Activated T-helper 17 cell treated with anti-CD3 and anti-CD28 coated beads, Interleukin-2, amount 50 U/mL, for 72 hours (primary cell): ENCODE measurements at regions not wholly inside any gene's neighbourhood (a gene's known extent, or its start where the extent isn't known, plus 50 kb on each side); places are given as distances from the start of the nearest gene placed in this dataset.

ENCODE experiments used
- ATAC-seq: fragments of 150-1000 bp; cut with Tn5 transposase; replicated peaks from 2 replicates; pipeline ENCODE4 v1.10.0; 2021; ENCODE audit warnings: mild to moderate bottlenecking, moderate library complexity
- H3K27ac Mint-ChIP-seq: one replicate; pipeline ENCODE4 v1.8.0; 2022; ENCODE audit warnings: mixed read lengths
- H3K27me3 Mint-ChIP-seq: one replicate; pipeline ENCODE4 v1.8.0; 2022; ENCODE audit warnings: mixed read lengths
- H3K36me3 Mint-ChIP-seq: one replicate; pipeline ENCODE4 v1.8.0; 2022; ENCODE audit warnings: low read depth, mild to moderate bottlenecking, mixed read lengths
- H3K4me1 Mint-ChIP-seq: one replicate; pipeline ENCODE4 v1.8.0; 2022; ENCODE audit warnings: mixed read lengths
- H3K4me3 Mint-ChIP-seq: one replicate; pipeline ENCODE4 v1.8.0; 2022; ENCODE audit warnings: mild to moderate bottlenecking, mixed read lengths
- H3K9me3 Mint-ChIP-seq: one replicate; pipeline ENCODE4 v1.8.0; 2022; ENCODE audit warnings: mixed read lengths

GRCh38 chr17:77807746-77808441 lies 150.6 kb upstream of the TNRC6C start:
- Mint-ChIP-seq H3K27me3 (peaks cover 7% of the 10 kb centered on the region), H3K27ac (no peak overlapping the region), H3K36me3 (no peaks in the 10 kb centered on the region), H3K4me1 (peaks cover 5% of the 10 kb centered on the region), H3K4me3 (no peak overlapping the region), H3K9me3 (no peaks in the 10 kb centered on the region)
- ATAC-seq = no peak

DNA sequence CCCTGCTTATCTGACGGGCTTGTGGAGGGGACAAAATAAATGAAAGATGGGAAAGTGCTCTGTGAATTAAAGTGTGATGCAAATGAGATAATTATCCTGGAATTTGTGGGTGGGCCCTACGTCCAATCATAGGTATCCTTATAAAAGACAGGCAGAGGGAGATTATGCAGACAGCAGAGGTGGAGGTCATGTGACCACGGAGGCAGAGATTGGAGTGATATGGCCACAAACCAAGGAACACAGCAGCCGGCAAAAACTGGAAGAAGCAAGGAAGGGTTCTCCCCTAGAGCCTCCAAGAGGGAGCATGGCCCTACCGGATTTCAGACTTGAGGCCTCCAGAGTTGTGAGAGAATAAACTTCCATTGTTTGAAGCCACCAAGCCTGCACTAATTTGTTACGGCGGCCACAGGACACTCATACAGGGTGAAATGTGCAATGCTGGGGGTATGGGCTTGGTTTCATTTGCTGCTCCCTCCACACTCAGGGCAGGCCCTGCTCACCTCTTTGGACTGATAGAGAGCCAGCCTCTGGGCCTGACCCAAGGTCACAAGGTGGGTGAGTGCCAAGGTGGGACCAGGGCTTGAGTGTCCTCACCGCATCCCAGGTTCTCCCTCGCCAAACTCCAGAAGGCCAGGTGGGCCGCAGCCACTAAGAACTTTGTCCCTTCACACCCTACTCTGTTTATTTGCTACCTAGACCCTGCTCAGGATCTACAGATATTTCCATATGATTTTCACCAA lies 149.6 kb upstream of the TNRC6C start:
- H3K36me3 Mint-ChIP-seq = no peaks in the 10 kb centered on the region
- H3K27ac Mint-ChIP-seq = no peak overlapping the region
- ATAC-seq = no peak
- H3K27me3 Mint-ChIP-seq = peaks cover 7% of the 10 kb centered on the region
- peaks cover 5% of the 10 kb centered on the region for H3K4me1 Mint-ChIP-seq
- H3K4me3 Mint-ChIP-seq = no peak overlapping the region
- H3K9me3 Mint-ChIP-seq = no peaks in the 10 kb centered on the region

DNA sequence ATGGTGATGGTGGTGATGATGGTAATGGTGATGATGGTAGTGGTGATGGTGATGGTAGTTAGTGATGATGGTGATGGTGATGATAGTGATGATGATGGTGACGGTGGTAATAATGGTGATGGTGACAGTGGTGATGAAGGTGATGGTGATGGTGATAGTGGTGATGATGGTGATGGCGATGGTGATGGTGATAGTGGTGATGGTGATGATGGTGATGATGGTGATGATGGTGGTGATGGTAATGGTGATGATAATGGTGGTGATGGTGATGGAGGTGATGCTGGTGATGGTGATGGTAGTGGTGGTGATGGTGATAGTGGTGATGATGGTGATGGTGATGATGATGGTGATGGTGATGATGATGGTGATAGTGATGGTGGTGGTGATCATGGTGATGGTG lies 148.7 kb upstream of the TNRC6C start:
- no peak for ATAC-seq
- no peak overlapping the region for H3K27ac Mint-ChIP-seq
- no peaks in the 10 kb centered on the region for H3K4me1 Mint-ChIP-seq
- no peak overlapping the region for H3K4me3 Mint-ChIP-seq
- no peaks in the 10 kb centered on the region for H3K27me3 Mint-ChIP-seq
- H3K36me3 Mint-ChIP-seq = no peaks in the 10 kb centered on the region
- no peaks in the 10 kb centered on the region for H3K9me3 Mint-ChIP-seq

DNA sequence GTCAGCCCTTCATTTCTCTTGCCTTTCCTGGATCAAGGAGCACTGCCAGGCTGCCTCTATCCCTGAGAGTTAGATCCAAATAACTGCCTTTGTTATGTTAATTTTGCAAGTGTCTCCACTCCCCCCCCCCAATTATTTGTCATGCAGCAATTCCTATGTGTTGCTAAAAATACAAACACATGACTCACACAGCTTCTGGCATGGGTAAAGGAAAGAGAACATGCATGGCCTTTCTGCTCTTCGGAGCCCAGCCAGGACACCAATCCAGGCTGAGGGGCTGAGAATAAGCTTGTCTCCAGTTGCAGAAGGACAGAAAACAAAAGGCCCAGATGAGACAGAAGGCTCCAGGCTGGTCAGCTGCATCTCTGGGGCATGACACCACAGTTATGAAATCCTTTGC lies 148.0 kb upstream of the TNRC6C start:
- Mint-ChIP-seq H3K27ac (no peak overlapping the region), H3K4me3 (no peak overlapping the region), H3K9me3 (no peaks in the 10 kb centered on the region), H3K27me3 (no peaks in the 10 kb centered on the region), H3K4me1 (no peaks in the 10 kb centered on the region), H3K36me3 (no peaks in the 10 kb centered on the region)
- no peak for ATAC-seq

GRCh38 chr17:77811521-77811920 lies 147.0 kb upstream of the TNRC6C start:
- Mint-ChIP-seq H3K9me3 (no peaks in the 10 kb centered on the region), H3K27ac (no peak overlapping the region), H3K4me1 (no peaks in the 10 kb centered on the region), H3K36me3 (no peaks in the 10 kb centered on the region), H3K4me3 (no peak overlapping the region), H3K27me3 (no peaks in the 10 kb centered on the region)
- no peak for ATAC-seq

DNA sequence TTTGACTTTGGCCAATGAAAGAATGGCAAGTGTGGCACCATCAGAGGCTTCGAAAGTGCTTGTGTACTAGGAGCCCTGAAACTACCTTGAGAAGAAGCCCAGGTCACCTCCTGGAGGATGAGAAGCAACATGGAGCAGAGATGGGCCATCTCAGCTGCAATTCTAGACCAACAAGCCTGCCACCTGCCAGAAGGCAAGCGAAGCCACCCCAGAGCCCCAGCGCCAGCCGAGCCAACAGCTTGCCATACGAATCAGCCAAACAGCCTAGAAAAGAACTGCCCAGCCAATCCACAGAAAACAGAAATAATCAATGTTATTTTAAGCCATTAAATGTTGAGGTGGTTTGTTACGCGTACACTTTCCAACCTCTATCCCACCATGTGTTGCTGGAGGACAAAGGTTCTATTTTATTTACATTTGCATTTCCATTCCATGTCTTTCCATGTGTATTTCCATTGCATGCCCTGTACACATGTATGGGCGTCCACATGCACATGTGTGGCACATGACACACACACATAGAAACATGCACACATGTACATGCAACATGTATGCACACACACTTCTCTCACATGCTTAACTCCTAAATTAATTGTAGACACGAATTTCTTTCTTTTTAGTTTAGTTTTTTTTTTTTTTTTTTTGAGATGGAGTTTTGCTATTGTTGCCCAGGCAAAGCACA lies 144.3 kb upstream of the TNRC6C start:
- no peak for ATAC-seq
- Mint-ChIP-seq H3K4me1 (no peaks in the 10 kb centered on the region), H3K27ac (no peak overlapping the region), H3K27me3 (no peaks in the 10 kb centered on the region), H3K9me3 (no peaks in the 10 kb centered on the region), H3K4me3 (no peak overlapping the region), H3K36me3 (no peaks in the 10 kb centered on the region)

- no peak for ATAC-seq
- no peaks in the 10 kb centered on the region for H3K27me3 Mint-ChIP-seq
- no peaks in the 10 kb centered on the region for H3K36me3 Mint-ChIP-seq
- no peaks in the 10 kb centered on the region for H3K9me3 Mint-ChIP-seq
- no peak overlapping the region for H3K4me3 Mint-ChIP-seq
- H3K4me1 Mint-ChIP-seq = no peaks in the 10 kb centered on the region
- no peak overlapping the region for H3K27ac Mint-ChIP-seq
Measured at GRCh38 chr17:77815127-77815905, 143.2 kb upstream of the TNRC6C start.

GRCh38 chr17:77817953-77818352 lies 140.6 kb upstream of the TNRC6C start:
- no peak for ATAC-seq
- Mint-ChIP-seq H3K27ac (no peak overlapping the region), H3K9me3 (no peaks in the 10 kb centered on the region), H3K4me3 (no peak overlapping the region), H3K4me1 (no peaks in the 10 kb centered on the region), H3K36me3 (no peaks in the 10 kb centered on the region), H3K27me3 (no peaks in the 10 kb centered on the region)

- Mint-ChIP-seq H3K27ac (no peak overlapping the region), H3K4me1 (no peaks in the 10 kb centered on the region), H3K27me3 (no peaks in the 10 kb centered on the region), H3K4me3 (no peak overlapping the region), H3K36me3 (no peaks in the 10 kb centered on the region), H3K9me3 (no peaks in the 10 kb centered on the region)
- ATAC-seq = no peak
Measured at GRCh38 chr17:77819497-77819896, 139.0 kb upstream of the TNRC6C start.

- no peaks in the 10 kb centered on the region for H3K27me3 Mint-ChIP-seq
- no peaks in the 10 kb centered on the region for H3K9me3 Mint-ChIP-seq
- no peak overlapping the region for H3K27ac Mint-ChIP-seq
- no peak overlapping the region for H3K4me3 Mint-ChIP-seq
- H3K36me3 Mint-ChIP-seq = no peaks in the 10 kb centered on the region
- ATAC-seq = peak; percentile 52
- H3K4me1 Mint-ChIP-seq = no peaks in the 10 kb centered on the region
Measured at GRCh38 chr17:77821114-77821513, 137.4 kb upstream of the TNRC6C start.

GRCh38 chr17:77822302-77823030 lies 136.0 kb upstream of the TNRC6C start:
- no peaks in the 10 kb centered on the region for H3K4me1 Mint-ChIP-seq
- no peaks in the 10 kb centered on the region for H3K9me3 Mint-ChIP-seq
- no peaks in the 10 kb centered on the region for H3K27me3 Mint-ChIP-seq
- H3K27ac Mint-ChIP-seq = no peak overlapping the region
- no peak overlapping the region for H3K4me3 Mint-ChIP-seq
- H3K36me3 Mint-ChIP-seq = no peaks in the 10 kb centered on the region
- no peak for ATAC-seq

DNA sequence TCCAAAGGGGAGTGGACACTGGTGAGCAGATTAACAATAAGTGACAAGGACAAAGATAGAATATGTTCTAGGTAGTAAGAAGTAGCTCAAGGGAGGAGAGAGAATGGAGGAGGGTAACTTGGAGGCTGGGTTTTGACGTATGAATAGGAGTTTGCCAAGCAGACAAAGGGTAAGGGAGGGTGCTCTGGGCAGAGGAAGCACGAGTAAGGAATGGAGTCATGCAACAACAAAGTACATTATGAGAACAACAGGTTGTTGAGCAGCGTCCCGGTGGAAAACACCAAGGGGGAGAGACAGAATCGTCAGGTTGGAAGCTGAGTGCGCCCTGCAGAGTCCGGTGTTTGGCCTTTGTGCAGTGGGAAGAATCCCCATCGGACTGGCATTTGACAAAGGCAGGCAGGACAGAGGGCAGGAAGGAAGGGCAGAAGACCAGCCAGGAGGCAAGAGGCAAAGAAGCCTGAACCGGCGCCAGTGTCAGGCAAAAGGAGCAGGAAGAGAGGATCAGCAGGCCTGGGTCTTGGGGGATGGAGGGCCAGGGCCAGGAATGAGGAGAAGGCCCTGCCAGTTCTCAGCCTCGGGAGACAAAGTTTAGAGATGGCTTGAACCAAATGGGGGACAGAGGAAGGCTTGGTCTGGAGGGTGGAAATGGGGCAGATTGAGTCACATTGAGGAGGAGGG lies 134.3 kb upstream of the TNRC6C start:
- no peaks in the 10 kb centered on the region for H3K36me3 Mint-ChIP-seq
- H3K27me3 Mint-ChIP-seq = no peaks in the 10 kb centered on the region
- ATAC-seq = no peak
- no peaks in the 10 kb centered on the region for H3K9me3 Mint-ChIP-seq
- peak overlapping the region; percentile 37 for H3K27ac Mint-ChIP-seq
- H3K4me3 Mint-ChIP-seq = no peak overlapping the region
- peaks cover 5% of the 10 kb centered on the region for H3K4me1 Mint-ChIP-seq

- Mint-ChIP-seq H3K36me3 (no peaks in the 10 kb centered on the region), H3K27me3 (no peaks in the 10 kb centered on the region), H3K4me1 (peaks cover 5% of the 10 kb centered on the region), H3K27ac (no peak overlapping the region), H3K9me3 (no peaks in the 10 kb centered on the region), H3K4me3 (no peak overlapping the region)
- ATAC-seq = no peak
Measured at GRCh38 chr17:77824780-77825280, 133.7 kb upstream of the TNRC6C start.
